Right lobe of liver (tissue), 6 donors: ENCODE measurements at regions not wholly inside any gene's neighbourhood (a gene's known extent, or its start where the extent isn't known, plus 50 kb on each side); places are given as distances from the start of the nearest gene placed in this dataset.

Source experiments
- ATAC-seq, 4 donors: fragments of 200-7000 bp; cut with Tn5 transposase; one replicate each; pipeline ENCODE4 v1.9.1; 2020; ENCODE audit warnings: mild to moderate bottlenecking in 4 of 4, moderate library complexity in 4 of 4
- DNase-seq, 3 donors: peaks; one replicate each; pipeline ENCODE4 v3.0.0-alpha.2; 2020
- H3K27ac ChIP-seq, 3 donors: fragments of 200-600 bp; one replicate each; pipeline ENCODE4 v1.8.0; 2022
- H3K27me3 ChIP-seq, 2 donors: fragments of 200-600 bp; one replicate each; pipeline ENCODE4 v1.8.0; 2022
- H3K36me3 ChIP-seq, 4 donors: fragments of 200-600 bp; sonication (generic) in 1 of 4; one replicate each; pipeline versions ENCODE4 v1.5.1 to v1.8.0; 2017 to 2022; ENCODE audit warnings: control low read depth in 1 of 4
- H3K4me1 ChIP-seq, 4 donors: fragments of 200-600 bp; sonication (generic) in 1 of 4; one replicate each; pipeline versions ENCODE4 v1.5.1 to v1.8.0; 2017 to 2022; ENCODE audit warnings: control low read depth in 1 of 4
- H3K4me3 ChIP-seq, 3 donors: fragments of 200-600 bp; one replicate each; pipeline ENCODE4 v1.8.0; 2022
- H3K9me3 ChIP-seq, 4 donors: fragments of 200-600 bp; sonication (generic) in 1 of 4; one replicate each; pipeline versions ENCODE4 v1.5.1 to v1.8.0; 2017 to 2022; ENCODE audit warnings: control low read depth in 1 of 4
- POLR2A ChIP-seq: fragments of 450-650 bp; IDR thresholded peaks from one replicate; pipeline ENCODE4 v1.6.1; 2017; ENCODE audit warnings: antibody characterized with exemption, mild to moderate bottlenecking
- WGBS: methylation state at CpG from one replicate; pipeline ENCODE4 v1.1.6; 2018; ENCODE audit warnings: low coverage, low lambda C conversion rate; ENCODE audit not compliant: insufficient coverage; ENCODE audit errors: missing lambda C conversion rate; 5-methylcytosine and 5-hydroxymethylcytosine counted together
- intact Hi-C, 2 donors: fragments of 100-400 bp; cut with DNase I; formaldehyde crosslinking; loops; one replicate each; pipeline versions ENCODE4 v1.11.2 to v1.14.1; 2022
- TF ChIP-seq, protein P1 (sequence below), 4 donors: fragments of 200-600 bp in 3 of 4; fragments of 450-650 bp in 1 of 4; IDR thresholded peaks; one replicate each; pipeline versions ENCODE4 v1.5.1 to v1.8.0; 2016 to 2022; ENCODE audit warnings: antibody characterized with exemption in 4 of 4, mild to moderate bottlenecking in 2 of 4
- donor health status: DM: no; HTN: yes; CAD: no.
- donor health status: DM: no; HTN: no; CAD: no.
- donor health status: DM: no; HTN: no; CAD: no.
- donor health status: DM: no; HTN: yes; CAD: no.
- donor health status: DM: no; HTN: yes; CAD: no.

DNA sequence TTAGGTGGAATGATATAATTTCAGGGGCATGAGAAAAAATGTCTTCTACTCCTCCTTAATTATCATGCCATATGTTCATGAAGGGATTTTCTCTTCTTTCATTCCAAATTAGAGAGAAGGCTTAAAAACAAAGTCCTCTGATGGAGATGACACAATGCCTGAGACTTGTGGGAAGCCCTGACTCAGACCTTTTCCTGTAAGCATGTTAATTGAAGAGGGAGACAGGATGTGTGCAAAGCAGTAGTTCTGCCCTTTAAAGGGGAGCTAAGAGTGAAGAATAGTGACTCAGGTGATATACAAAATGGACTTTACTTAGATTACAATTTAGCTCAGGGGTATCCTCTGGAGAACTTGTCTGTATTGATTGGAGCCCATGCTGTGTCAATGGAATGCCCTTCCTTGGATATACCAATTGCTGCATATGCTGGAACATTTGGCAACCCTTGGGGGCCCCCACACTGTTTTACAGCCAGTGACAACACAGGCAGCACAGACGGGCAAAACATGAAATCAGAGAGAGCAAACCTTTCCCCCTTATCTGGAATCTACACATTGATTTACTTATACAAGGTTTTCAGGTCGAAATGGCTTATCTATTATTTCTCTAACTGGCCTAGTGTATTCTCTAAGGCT lies 81.3 kb downstream of the IZUMO3 start:
- no peaks in the 10 kb centered on the region for H3K36me3 ChIP-seq
- no peaks in the 10 kb centered on the region for H3K4me1 ChIP-seq
- ATAC-seq (no peak), DNase-seq (no peak)
- H3K4me3 ChIP-seq = no peak overlapping the region
- H3K27ac ChIP-seq = no peak overlapping the region
- no peaks in the 10 kb centered on the region for H3K27me3 ChIP-seq
- no peak for TF ChIP-seq POLR2A
- TF ChIP-seq, protein P1, sequence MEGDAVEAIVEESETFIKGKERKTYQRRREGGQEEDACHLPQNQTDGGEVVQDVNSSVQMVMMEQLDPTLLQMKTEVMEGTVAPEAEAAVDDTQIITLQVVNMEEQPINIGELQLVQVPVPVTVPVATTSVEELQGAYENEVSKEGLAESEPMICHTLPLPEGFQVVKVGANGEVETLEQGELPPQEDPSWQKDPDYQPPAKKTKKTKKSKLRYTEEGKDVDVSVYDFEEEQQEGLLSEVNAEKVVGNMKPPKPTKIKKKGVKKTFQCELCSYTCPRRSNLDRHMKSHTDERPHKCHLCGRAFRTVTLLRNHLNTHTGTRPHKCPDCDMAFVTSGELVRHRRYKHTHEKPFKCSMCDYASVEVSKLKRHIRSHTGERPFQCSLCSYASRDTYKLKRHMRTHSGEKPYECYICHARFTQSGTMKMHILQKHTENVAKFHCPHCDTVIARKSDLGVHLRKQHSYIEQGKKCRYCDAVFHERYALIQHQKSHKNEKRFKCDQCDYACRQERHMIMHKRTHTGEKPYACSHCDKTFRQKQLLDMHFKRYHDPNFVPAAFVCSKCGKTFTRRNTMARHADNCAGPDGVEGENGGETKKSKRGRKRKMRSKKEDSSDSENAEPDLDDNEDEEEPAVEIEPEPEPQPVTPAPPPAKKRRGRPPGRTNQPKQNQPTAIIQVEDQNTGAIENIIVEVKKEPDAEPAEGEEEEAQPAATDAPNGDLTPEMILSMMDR (IDR thresholded peaks at IDR 0.05) = no peak
- intact Hi-C loops = no loop called here
- no peaks in the 10 kb centered on the region for H3K9me3 ChIP-seq
- WGBS = 17% methylated on average over 2 of the region's 2 CpGs

DNA sequence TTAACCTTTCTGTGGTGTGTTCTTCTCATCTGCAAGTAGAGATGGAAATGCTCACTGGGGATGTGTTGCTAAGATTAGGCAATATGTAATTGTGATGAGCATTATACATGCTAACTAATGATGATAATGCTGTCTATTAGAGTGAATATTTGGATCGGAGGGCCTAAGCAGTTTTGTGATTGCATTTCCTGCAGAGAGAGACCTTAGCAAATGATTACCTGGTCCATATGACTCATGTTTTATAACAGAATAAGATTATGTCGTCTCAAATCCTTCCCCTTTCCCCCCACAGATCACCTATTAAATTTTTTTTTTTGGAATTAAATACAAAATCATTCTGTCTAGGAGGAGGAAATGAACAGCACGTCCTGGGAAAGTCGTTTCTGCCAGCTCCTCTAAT lies 82.7 kb downstream of the IZUMO3 start:
- WGBS = 50% methylated on average over 4 of the region's 4 CpGs
- no peak overlapping the region for H3K27ac ChIP-seq
- H3K4me3 ChIP-seq = no peak overlapping the region
- H3K36me3 ChIP-seq = no peaks in the 10 kb centered on the region
- ATAC-seq (no peak), DNase-seq (no peak)
- H3K9me3 ChIP-seq = no peaks in the 10 kb centered on the region
- TF ChIP-seq POLR2A = no peak
- TF ChIP-seq, protein P1 (IDR thresholded peaks at IDR 0.05) = no peak
- H3K27me3 ChIP-seq = no peaks in the 10 kb centered on the region
- intact Hi-C loops = no loop called here
- no peaks in the 10 kb centered on the region for H3K4me1 ChIP-seq

DNA sequence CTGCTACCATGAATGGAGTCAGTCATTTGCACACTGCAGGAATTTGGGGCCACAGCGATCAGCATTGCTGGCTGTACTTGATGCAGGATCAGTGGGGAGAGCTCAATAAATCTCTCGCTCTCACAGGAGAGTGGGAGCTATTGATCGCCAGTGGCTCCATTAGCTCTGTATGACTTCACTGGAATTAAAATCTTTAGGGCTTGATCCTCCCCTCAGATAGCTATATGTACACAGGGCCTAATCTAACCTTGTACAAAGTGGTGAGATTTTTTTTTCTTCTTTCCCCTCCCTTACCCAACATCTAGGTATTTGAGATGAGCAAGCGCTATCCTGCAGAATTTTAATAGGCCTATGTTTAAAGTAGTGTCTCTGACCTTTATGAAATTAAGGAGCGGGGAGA lies 84.9 kb downstream of the IZUMO3 start:
- intact Hi-C loops = no loop called here
- WGBS = 76% methylated on average over 5 of the region's 5 CpGs
- Histone ChIP-seq H3K27me3 (no peaks in the 10 kb centered on the region), H3K27ac (no peak overlapping the region), H3K9me3 (peaks cover 0 to 4% (median 0%) of the 10 kb centered on the region in 4 donors), H3K36me3 (no peaks in the 10 kb centered on the region), H3K4me3 (no peak overlapping the region), H3K4me1 (no peaks in the 10 kb centered on the region)
- TF ChIP-seq POLR2A = no peak
- TF ChIP-seq, protein P1 (IDR thresholded peaks at IDR 0.05) = no peak
- DNase-seq (no peak), ATAC-seq (no peak)

DNA sequence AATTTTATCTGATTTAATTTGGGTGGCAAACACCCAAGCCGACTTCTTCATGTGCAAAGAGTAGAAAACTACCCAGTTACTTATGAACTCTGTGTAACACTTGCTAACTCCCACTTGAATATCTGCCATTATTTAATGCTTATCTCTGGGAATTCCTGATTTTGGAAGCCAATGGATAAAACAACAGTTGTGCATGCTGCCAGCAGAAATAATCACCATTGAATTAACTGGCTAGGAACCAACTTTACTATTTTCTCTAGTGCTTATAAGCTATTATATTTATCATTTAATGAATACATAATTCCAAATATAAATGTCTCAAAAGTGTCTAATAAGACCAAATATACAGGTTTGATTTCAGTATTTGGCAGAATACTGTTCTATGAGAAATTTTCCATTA lies 85.7 kb downstream of the IZUMO3 start:
- no peak for TF ChIP-seq POLR2A
- TF ChIP-seq, protein P1 (IDR thresholded peaks at IDR 0.05) = no peak

More for the DNA sequence above, 85.7 kb downstream of the IZUMO3 start:
- no peak overlapping the region for H3K4me3 ChIP-seq
- 47% methylated on average over 1 of the region's 1 CpG for WGBS
- DNase-seq (no peak), ATAC-seq (no peak)
- H3K27ac ChIP-seq = no peak overlapping the region
- H3K27me3 ChIP-seq = no peaks in the 10 kb centered on the region
- H3K36me3 ChIP-seq = no peaks in the 10 kb centered on the region
- intact Hi-C loops = no loop called here
- H3K4me1 ChIP-seq = no peaks in the 10 kb centered on the region
- peaks cover 0 to 4% (median 0%) of the 10 kb centered on the region in 4 donors for H3K9me3 ChIP-seq
